Activated naive CD8-positive, alpha-beta T cell treated with anti-CD3 and anti-CD28 coated beads, Interleukin-2, amount 50 U/mL, for 24 hours (primary cell): ENCODE measurements at regions not wholly inside any gene's neighbourhood (a gene's known extent, or its start where the extent isn't known, plus 50 kb on each side); places are given as distances from the start of the nearest gene placed in this dataset.

Experiments
- ATAC-seq: fragments of 150-1000 bp; cut with Tn5 transposase; one replicate; pipeline ENCODE4 v1.10.0; 2021
- DNase-seq: peaks from one replicate; pipeline ENCODE4 v3.0.0; 2021
- H3K27ac Mint-ChIP-seq: one replicate; pipeline ENCODE4 v1.8.0; 2021; ENCODE audit warnings: mild to moderate bottlenecking, mixed read lengths
- H3K27me3 Mint-ChIP-seq: one replicate; pipeline ENCODE4 v1.8.0; 2021; ENCODE audit warnings: mixed read lengths
- H3K36me3 Mint-ChIP-seq: one replicate; pipeline ENCODE4 v1.8.0; 2021; ENCODE audit warnings: low read depth, mixed read lengths
- H3K4me1 Mint-ChIP-seq: one replicate; pipeline ENCODE4 v1.8.0; 2021; ENCODE audit warnings: mixed read lengths
- H3K4me3 Mint-ChIP-seq: one replicate; pipeline ENCODE4 v1.8.0; 2021; ENCODE audit warnings: mild to moderate bottlenecking, moderate library complexity, mixed read lengths
- H3K9me3 Mint-ChIP-seq: one replicate; pipeline ENCODE4 v1.8.0; 2021; ENCODE audit warnings: mixed read lengths

DNA sequence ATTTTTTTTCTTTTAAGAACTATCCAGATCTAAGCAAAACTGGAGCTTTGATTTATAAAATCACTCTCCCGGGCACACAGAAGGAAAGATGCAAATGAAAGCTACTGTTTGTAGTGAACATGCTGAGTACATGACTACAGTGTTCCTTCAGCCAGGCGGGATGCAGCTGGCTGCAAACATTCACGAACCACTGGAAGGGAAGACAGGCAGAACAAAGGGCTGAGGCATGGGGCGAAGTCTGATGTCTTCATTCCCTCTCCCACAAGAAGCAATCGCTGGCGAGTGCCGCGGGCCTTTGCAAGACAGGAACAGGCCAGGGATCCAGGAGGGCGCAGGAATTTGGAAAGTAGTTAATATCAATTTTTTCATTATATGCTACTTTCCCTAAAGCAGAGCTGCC lies 257.9 kb upstream of the AJAP1 start:
- Mint-ChIP-seq H3K4me3 (no peak overlapping the region), H3K36me3 (no peaks in the 10 kb centered on the region), H3K9me3 (peaks cover 13% of the 10 kb centered on the region), H3K4me1 (no peaks in the 10 kb centered on the region), H3K27me3 (no peaks in the 10 kb centered on the region), H3K27ac (no peak overlapping the region)
- DNase-seq: no peak
- ATAC-seq: no peak

DNA sequence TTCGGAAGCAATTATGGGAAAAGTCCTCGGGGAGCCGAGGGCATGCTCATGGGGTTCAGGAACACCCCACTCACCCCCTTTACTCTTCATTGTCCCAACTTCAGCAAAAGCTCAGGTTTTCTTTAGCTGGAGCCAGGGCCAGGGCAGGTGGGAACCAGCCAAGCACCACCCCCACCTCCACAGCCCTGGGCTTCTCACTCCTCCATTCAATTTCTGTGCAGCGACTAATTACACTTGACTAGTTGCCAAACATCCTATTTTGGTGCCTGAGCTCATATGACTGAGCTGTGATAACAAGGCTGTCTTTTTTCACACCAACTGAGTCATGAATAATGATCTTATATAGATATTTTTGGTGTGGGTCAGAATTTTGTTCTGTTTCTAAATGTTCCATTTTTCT lies 257.2 kb upstream of the AJAP1 start:
- no peak overlapping the region for H3K27ac Mint-ChIP-seq
- peaks cover 13% of the 10 kb centered on the region for H3K9me3 Mint-ChIP-seq
- H3K4me3 Mint-ChIP-seq: no peak overlapping the region
- no peaks in the 10 kb centered on the region for H3K27me3 Mint-ChIP-seq
- no peaks in the 10 kb centered on the region for H3K36me3 Mint-ChIP-seq
- DNase-seq (no peak), ATAC-seq (no peak)
- no peaks in the 10 kb centered on the region for H3K4me1 Mint-ChIP-seq

DNA sequence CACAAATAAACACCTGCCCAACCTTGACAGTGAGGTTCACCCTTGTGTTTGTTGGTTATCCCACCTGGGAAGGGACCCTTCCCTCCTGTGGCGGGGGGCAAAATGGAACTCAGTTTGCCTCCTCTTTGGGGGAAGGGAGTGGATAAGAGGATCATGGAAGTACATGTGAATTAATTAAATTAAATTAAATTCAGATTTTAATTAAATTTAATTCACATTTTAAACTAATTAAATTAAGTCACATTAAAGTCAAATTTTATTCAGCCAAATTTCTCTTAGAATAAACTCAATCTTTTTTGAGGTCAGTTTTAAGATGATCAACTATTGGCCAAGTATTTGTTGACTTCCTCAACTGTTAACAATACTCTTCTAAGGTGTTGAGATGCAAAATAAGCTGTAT lies 252.4 kb upstream of the AJAP1 start:
- H3K4me1 Mint-ChIP-seq: no peaks in the 10 kb centered on the region
- H3K27ac Mint-ChIP-seq: no peak overlapping the region
- H3K27me3 Mint-ChIP-seq: no peaks in the 10 kb centered on the region
- no peak for ATAC-seq
- no peak overlapping the region for H3K4me3 Mint-ChIP-seq
- H3K36me3 Mint-ChIP-seq: no peaks in the 10 kb centered on the region
- H3K9me3 Mint-ChIP-seq: no peaks in the 10 kb centered on the region
- no peak for DNase-seq

DNA sequence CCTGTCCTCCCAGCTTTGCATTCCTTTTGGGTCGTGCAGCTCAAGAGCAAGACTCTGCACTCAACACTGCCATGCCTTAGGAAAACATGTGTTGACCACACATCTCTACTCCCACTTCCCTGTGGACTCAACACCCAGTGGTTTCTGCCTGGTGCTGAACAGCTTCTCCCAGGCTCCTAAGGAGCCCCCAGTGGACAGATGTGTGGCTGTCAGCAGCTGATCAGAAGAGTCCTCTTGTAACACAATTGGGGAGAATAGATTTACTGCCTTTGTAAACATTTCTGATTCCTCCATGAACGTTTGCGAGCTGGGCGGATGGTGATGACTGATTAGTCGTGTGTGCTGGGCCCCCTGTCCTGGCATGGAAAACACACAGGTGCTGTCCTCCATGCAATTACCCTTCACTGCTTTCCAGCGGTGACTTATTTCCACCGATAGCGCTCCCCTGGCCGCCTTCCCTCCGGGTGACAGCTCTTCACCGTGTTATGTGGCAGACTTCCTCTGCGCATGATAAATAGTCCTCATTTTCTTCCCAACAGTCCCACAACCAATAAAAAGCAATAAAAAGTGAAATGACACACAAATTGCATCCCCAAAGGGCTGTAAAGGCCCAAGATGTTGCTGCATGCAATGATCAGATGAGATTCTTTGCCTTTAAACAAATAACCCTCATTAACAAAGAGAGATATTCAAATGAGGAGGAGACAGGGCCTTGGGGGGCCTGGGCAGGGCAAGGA lies 249.4 kb upstream of the AJAP1 start:
- ATAC-seq: no peak
- H3K36me3 Mint-ChIP-seq: no peaks in the 10 kb centered on the region
- no peak overlapping the region for H3K4me3 Mint-ChIP-seq
- no peak for DNase-seq
- no peaks in the 10 kb centered on the region for H3K9me3 Mint-ChIP-seq
- H3K27me3 Mint-ChIP-seq: no peaks in the 10 kb centered on the region
- H3K27ac Mint-ChIP-seq: no peak overlapping the region
- no peaks in the 10 kb centered on the region for H3K4me1 Mint-ChIP-seq

DNA sequence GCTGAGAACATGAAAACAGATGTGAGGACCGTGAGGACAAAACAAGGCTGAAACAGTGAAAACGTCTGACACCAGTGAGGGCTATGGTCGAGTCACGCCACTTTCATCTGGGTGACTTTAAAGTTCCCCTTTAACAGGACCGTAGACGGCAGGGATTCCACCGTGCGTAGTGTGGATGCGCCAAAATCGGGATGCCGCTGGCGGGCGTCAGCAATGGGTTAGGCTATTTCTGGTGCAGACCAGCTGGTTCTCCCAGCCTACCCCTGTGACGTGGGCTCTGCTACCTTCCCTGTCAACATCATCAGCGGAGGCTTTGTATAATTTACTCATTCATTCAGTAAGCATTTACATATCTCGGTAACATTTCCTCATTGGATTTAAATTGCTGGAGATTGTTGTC lies 246.6 kb upstream of the AJAP1 start:
- DNase-seq: no peak
- no peaks in the 10 kb centered on the region for H3K9me3 Mint-ChIP-seq
- no peak for ATAC-seq
- H3K4me1 Mint-ChIP-seq: no peaks in the 10 kb centered on the region
- H3K36me3 Mint-ChIP-seq: no peaks in the 10 kb centered on the region
- H3K27me3 Mint-ChIP-seq: no peaks in the 10 kb centered on the region
- no peak overlapping the region for H3K4me3 Mint-ChIP-seq
- no peak overlapping the region for H3K27ac Mint-ChIP-seq

DNA sequence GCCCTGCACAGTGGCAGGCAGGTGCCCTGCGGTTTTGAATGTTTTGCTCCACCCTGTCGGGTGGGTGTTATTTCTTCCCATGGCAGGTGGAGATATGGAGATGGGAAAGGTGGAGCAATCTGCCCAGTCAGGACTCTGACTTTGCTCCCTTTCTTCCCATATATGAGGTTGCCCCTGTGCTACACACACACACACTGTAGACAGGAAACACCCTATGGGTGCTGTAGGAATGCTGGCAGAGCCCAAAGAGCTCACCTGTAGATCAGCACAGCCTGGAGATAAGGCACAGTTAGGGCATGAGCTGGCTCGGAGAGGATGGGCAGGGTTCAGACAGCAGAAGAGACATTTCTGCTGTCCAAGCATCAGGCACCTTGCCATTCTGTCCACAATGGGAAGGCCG lies 246.0 kb upstream of the AJAP1 start:
- no peaks in the 10 kb centered on the region for H3K4me1 Mint-ChIP-seq
- ATAC-seq (no peak), DNase-seq (no peak)
- no peaks in the 10 kb centered on the region for H3K9me3 Mint-ChIP-seq
- H3K27ac Mint-ChIP-seq: no peak overlapping the region
- no peaks in the 10 kb centered on the region for H3K36me3 Mint-ChIP-seq
- no peak overlapping the region for H3K4me3 Mint-ChIP-seq
- H3K27me3 Mint-ChIP-seq: no peaks in the 10 kb centered on the region

DNA sequence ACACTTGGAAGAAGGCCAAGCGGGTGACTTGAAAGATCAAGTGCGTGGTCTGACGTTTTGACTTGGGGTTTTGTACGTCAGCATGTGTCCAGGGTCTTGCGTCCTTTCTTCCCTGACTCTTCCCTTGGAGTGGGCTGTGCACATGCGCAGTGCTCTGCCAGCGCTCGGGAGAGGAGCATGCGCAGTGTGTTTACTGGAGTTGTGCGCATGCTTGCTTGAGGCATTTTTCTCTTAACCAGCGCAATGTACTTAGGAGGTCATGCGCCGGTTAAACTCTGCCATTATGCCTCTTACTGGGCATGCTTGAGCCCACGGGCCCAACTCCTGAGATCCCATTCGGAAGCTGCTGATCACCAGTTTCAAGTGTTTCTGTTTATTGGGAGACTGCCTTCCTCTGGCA lies 242.5 kb upstream of the AJAP1 start:
- H3K36me3 Mint-ChIP-seq: no peaks in the 10 kb centered on the region
- DNase-seq (no peak), ATAC-seq (no peak)
- no peak overlapping the region for H3K4me3 Mint-ChIP-seq
- H3K27ac Mint-ChIP-seq: no peak overlapping the region
- no peaks in the 10 kb centered on the region for H3K4me1 Mint-ChIP-seq
- H3K9me3 Mint-ChIP-seq: peaks cover 9% of the 10 kb centered on the region
- peaks cover 4% of the 10 kb centered on the region for H3K27me3 Mint-ChIP-seq

DNA sequence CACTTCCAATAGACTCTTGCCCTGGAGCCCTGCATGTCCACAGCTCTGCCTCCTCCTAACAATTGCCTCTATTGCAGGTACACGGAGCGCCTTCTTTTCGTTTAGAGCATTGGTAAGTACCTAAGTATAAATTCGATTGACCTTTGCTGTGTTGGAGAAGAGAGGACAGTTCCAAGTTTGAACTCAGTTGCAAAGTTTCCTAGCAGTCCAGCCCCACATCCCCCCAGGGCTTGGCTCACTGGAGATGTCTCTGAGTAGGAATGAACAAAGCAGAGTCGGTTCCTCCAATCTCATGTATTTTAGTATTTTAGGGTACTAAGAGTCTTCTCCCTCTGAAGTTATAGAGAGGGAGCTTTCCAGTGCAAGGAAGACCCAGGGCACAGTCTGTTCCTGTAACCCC lies 238.9 kb upstream of the AJAP1 start:
- ATAC-seq: no peak
- H3K4me3 Mint-ChIP-seq: no peak overlapping the region
- H3K4me1 Mint-ChIP-seq: no peaks in the 10 kb centered on the region
- H3K27ac Mint-ChIP-seq: no peak overlapping the region
- H3K27me3 Mint-ChIP-seq: peaks cover 11% of the 10 kb centered on the region
- H3K36me3 Mint-ChIP-seq: no peaks in the 10 kb centered on the region
- H3K9me3 Mint-ChIP-seq: peaks cover 14% of the 10 kb centered on the region
- DNase-seq: no peak

DNA sequence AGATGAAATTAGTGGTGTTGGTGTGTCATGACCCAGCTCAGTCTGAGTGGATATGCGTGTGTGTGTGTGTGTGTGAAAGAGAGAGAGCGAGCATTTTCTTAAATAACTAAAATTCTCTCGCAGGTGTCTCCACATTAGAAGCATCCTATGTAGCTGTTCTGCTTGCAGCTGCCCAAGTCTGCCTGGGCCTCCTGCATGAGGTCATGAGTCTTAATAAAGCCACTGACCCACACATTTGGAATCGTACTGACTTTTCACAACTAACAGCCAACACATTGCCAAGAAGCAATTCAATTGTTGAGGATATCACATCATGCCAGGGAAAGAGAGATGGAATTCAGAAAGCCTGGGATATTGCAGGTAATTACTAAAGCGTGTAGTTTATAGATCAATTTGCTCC lies 238.2 kb upstream of the AJAP1 start:
- Mint-ChIP-seq H3K4me3 (no peak overlapping the region), H3K9me3 (peaks cover 16% of the 10 kb centered on the region), H3K4me1 (no peaks in the 10 kb centered on the region), H3K36me3 (no peaks in the 10 kb centered on the region), H3K27me3 (peaks cover 11% of the 10 kb centered on the region), H3K27ac (no peak overlapping the region)
- ATAC-seq (no peak), DNase-seq (no peak)

DNA sequence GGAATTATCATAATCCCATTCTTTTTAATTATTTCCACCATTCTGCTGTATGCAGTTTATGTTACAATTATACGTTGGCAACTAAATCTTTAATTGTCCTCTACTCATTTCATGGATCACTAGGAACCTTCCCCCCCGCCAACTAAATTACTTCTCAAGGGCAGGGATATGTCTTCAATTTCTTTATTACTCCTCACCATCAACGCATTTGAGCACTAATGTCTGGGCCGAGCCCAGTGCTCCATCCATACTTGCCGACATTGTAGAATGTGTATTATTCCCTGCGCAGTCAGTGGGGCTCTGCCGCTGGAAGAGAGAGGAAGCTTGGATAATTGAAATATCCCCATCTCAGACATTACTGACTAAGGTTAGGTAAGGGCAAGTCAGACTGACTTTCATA lies 236.4 kb upstream of the AJAP1 start:
- DNase-seq (no peak), ATAC-seq (no peak)
- H3K4me3 Mint-ChIP-seq: no peak overlapping the region
- H3K4me1 Mint-ChIP-seq: no peaks in the 10 kb centered on the region
- peaks cover 16% of the 10 kb centered on the region for H3K9me3 Mint-ChIP-seq
- peaks cover 11% of the 10 kb centered on the region for H3K27me3 Mint-ChIP-seq
- H3K36me3 Mint-ChIP-seq: no peaks in the 10 kb centered on the region
- H3K27ac Mint-ChIP-seq: no peak overlapping the region

DNA sequence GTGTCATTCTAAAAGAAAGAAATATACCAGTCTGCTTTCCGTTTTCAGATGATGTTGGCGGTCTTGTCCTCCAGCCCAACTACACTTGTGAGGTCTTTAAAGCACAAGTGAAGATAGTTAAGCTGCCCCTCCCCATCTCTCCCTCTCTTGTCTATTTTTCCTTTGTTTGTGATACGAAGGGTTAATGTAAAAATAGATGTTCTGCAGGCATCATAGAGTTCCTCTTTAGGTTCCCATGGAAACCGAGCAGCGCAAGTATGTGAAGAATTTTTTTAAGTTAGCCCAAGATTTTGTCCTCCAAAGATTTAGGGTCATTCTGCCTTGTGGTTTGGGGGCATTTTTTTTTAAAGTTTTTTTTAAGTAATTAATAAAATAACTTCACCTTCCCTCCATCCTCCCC lies 232.4 kb upstream of the AJAP1 start:
- Mint-ChIP-seq H3K27ac (no peak overlapping the region), H3K9me3 (peaks cover 11% of the 10 kb centered on the region)

DNA sequence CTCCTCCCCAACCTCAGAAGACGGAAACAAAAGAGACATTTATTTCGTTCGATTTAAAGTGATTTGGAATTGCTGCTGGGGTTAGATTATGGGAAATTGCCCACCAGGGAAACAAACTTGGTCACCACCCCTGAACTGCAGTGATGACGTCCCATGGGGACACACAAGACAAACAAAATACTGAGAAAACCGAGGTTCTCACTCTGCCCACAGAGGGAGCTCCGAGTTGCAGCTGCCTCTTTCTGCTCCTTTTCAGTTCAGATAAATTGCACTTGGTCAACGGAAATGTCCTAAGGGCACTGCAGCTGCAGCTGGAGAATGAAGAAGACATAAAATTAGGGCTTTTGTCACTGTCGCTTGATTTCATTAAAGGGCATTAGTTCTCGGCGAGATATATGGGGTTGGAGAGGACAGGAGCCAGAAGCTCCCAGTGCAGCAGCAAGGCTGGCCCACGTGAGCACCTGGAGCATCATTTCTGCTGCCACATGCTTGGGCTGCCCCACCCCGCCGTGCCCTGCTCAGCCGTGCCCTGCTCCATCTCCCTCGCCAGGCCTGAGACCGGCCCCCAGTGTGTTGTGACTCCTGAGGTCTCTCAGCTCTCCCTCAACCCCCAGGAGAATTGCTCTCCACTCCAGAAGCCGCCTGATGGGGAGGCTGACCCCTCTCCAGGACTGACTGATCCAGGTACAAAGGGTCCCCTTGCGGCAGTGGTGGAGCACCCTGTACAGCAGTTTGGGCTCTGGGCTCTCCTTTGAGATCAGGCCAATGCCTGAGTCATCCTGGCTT lies 231.7 kb upstream of the AJAP1 start:
- Mint-ChIP-seq H3K9me3 (peaks cover 12% of the 10 kb centered on the region), H3K27ac (no peak overlapping the region), H3K36me3 (no peaks in the 10 kb centered on the region), H3K4me3 (no peak overlapping the region), H3K27me3 (peaks cover 5% of the 10 kb centered on the region), H3K4me1 (no peaks in the 10 kb centered on the region)
- DNase-seq (no peak), ATAC-seq (no peak)

More for the DNA sequence above, 232.4 kb upstream of the AJAP1 start:
- Mint-ChIP-seq H3K4me1 (no peaks in the 10 kb centered on the region), H3K4me3 (no peak overlapping the region), H3K36me3 (no peaks in the 10 kb centered on the region), H3K27me3 (peaks cover 7% of the 10 kb centered on the region)
- DNase-seq: no peak
- no peak for ATAC-seq

DNA sequence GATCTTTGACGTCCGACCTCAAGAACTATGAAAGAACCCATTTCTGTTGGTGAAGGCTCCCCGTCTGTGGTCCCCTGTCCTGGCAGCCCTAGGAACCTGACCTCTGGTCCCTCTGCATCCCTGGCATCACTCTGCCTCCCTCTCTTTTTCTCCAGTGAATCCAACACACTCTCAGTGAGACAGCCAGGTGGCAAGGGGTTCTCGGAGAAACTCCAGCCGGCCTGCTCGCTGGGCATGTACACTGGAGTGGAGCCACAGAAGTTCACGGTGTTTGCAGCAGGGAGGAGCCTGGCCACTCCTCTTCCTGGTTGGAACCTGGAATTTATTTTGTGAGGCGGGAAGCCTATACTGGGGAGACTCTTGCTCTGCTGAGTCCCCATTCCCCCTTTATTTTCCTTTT lies 230.2 kb upstream of the AJAP1 start:
- peaks cover 12% of the 10 kb centered on the region for H3K9me3 Mint-ChIP-seq
- H3K4me3 Mint-ChIP-seq: no peak overlapping the region
- H3K27me3 Mint-ChIP-seq: peaks cover 2% of the 10 kb centered on the region
- DNase-seq (no peak), ATAC-seq (no peak)
- no peak overlapping the region for H3K27ac Mint-ChIP-seq
- H3K4me1 Mint-ChIP-seq: no peaks in the 10 kb centered on the region
- no peaks in the 10 kb centered on the region for H3K36me3 Mint-ChIP-seq

DNA sequence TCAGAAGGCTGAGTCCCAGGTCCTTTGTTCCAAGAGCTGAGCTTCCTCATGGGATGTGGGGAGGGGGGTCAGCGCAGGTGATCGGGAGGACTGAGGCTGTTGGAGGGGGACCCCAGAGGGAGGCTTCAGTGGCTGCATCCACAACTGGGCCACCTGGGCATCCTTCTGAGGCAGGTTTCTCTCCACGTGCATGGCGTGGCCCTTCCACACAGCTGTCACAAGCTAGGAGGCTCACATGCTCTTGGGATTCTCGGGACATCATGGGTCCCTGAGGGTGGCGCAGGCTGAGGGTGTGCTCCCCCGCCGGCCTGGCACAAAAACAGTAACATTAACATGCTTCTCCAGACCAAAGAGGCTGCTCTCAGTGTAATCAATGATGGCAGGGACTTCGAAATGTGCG lies 229.6 kb upstream of the AJAP1 start:
- H3K27ac Mint-ChIP-seq: no peak overlapping the region
- no peaks in the 10 kb centered on the region for H3K4me1 Mint-ChIP-seq
- H3K9me3 Mint-ChIP-seq: peaks cover 9% of the 10 kb centered on the region
- no peaks in the 10 kb centered on the region for H3K27me3 Mint-ChIP-seq
- H3K4me3 Mint-ChIP-seq: no peak overlapping the region
- no peaks in the 10 kb centered on the region for H3K36me3 Mint-ChIP-seq
- no peak for ATAC-seq
- no peak for DNase-seq

DNA sequence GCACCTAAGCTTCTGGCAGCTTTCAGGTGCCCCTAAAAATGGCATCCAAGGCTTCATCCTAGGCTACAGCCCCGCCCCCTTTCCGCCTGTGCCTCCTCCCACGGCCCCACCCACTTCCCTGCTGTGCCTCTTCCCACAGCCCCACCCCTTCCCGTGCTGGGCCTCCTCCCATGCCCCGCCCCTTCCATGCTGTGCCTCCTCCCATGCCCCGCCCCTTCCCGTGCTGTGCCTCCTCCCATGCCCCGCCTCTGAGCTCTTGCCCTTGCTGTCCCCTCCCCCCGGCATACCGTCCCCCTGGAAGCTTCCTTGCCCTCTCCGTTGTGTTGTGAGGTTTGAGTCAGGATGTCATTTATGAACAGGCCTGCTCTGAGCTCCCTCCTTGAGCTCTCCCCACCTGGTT lies 228.5 kb upstream of the AJAP1 start:
- H3K4me1 Mint-ChIP-seq: no peaks in the 10 kb centered on the region

More for the DNA sequence above, 228.5 kb upstream of the AJAP1 start:
- H3K27me3 Mint-ChIP-seq: no peaks in the 10 kb centered on the region
- no peaks in the 10 kb centered on the region for H3K36me3 Mint-ChIP-seq
- no peak overlapping the region for H3K4me3 Mint-ChIP-seq
- DNase-seq (peak; percentile 3), ATAC-seq (no peak)
- H3K9me3 Mint-ChIP-seq: peaks cover 4% of the 10 kb centered on the region
- H3K27ac Mint-ChIP-seq: no peak overlapping the region
